GM23248 (cell line): ENCODE measurements at regions not wholly inside any gene's neighbourhood (a gene's known extent, or its start where the extent isn't known, plus 50 kb on each side); places are given as distances from the start of the nearest gene placed in this dataset.

Source experiments
- DNase-seq: peaks from one replicate; pipeline ENCODE4 v3.0.0-alpha.2; 2015
- H2AFZ ChIP-seq: fragments of 200-600 bp; sonication (generic); 2 replicates; pipeline ENCODE4 v1.6.1; 2016; ENCODE audit warnings: antibody characterized with exemption
- H3F3A ChIP-seq: fragments of 200-600 bp; sonication (generic); 2 replicates; pipeline ENCODE4 v1.6.1; 2016; ENCODE audit warnings: mild to moderate bottlenecking, antibody characterized with exemption, mixed run types; ENCODE audit not compliant: insufficient read depth
- H3K27ac ChIP-seq: fragments of 200-600 bp; sonication (generic); 2 replicates; pipeline ENCODE4 v1.5.1; 2016; ENCODE audit warnings: mild to moderate bottlenecking
- H3K27me3 ChIP-seq: fragments of 200-600 bp; sonication (generic); replicated peaks from 2 replicates; pipeline ENCODE4 v1.6.1; 2016; ENCODE audit warnings: mild to moderate bottlenecking; ENCODE audit not compliant: insufficient read depth
- H3K36me3 ChIP-seq: fragments of 200-600 bp; sonication (generic); 2 replicates; pipeline ENCODE4 v1.6.1; 2016; ENCODE audit warnings: low read depth, mild to moderate bottlenecking
- H3K4me1 ChIP-seq: fragments of 200-600 bp; sonication (generic); 2 replicates; pipeline ENCODE4 v1.6.1; 2016; ENCODE audit warnings: mild to moderate bottlenecking; ENCODE audit not compliant: insufficient read depth
- H3K4me2 ChIP-seq: fragments of 200-600 bp; sonication (generic); one replicate; pipeline ENCODE4 v1.6.1; 2016; ENCODE audit warnings: mild to moderate bottlenecking; ENCODE audit not compliant: unreplicated experiment
- H3K4me3 ChIP-seq: fragments of 200-600 bp; sonication (generic); 2 replicates; pipeline ENCODE4 v1.5.1; 2016; ENCODE audit warnings: mild to moderate bottlenecking
- H3K79me2 ChIP-seq: fragments of 200-600 bp; sonication (generic); 2 replicates; pipeline ENCODE4 v1.6.1; 2016; ENCODE audit warnings: mild to moderate bottlenecking; ENCODE audit not compliant: insufficient read depth
- H3K9ac ChIP-seq: fragments of 200-600 bp; sonication (generic); 2 replicates; pipeline ENCODE4 v1.6.1; 2016; ENCODE audit warnings: mild to moderate bottlenecking
- H3K9me2 ChIP-seq: fragments of 200-600 bp; sonication (generic); 2 replicates; pipeline ENCODE4 v1.6.1; 2016; ENCODE audit warnings: mixed run types, mild to moderate bottlenecking, moderate library complexity; ENCODE audit not compliant: insufficient read depth
- H3K9me3 ChIP-seq: fragments of 200-600 bp; sonication (generic); one replicate; pipeline ENCODE4 v1.6.1; 2017; ENCODE audit warnings: low read depth
- H4K20me1 ChIP-seq: fragments of 200-600 bp; sonication (generic); 2 replicates; pipeline ENCODE4 v1.6.0; 2016; ENCODE audit not compliant: insufficient read depth
- EZH2 ChIP-seq: fragments of 200-600 bp; sonication (generic); IDR thresholded peaks from 2 replicates; pipeline ENCODE4 v1.6.1; 2018; ENCODE audit warnings: antibody characterized with exemption, mild to moderate bottlenecking; ENCODE audit not compliant: insufficient read depth, poor library complexity, severe bottlenecking
- EZH2phosphoT487 ChIP-seq: fragments of 200-600 bp; sonication (generic); IDR thresholded peaks from 2 replicates; pipeline ENCODE4 v1.6.1; 2018; ENCODE audit warnings: antibody characterized with exemption, moderate library complexity, mild to moderate bottlenecking, low read depth; ENCODE audit not compliant: insufficient read depth
- WGBS, 2 experiments: methylation state at CpG; one replicate each; pipeline ENCODE4 v1.1.6; 2015 to 2017; ENCODE audit warnings: low lambda C conversion rate in 2 of 2, low coverage in 1 of 2; ENCODE audit errors: missing lambda C conversion rate in 2 of 2; 5-methylcytosine and 5-hydroxymethylcytosine counted together
- in situ Hi-C: fragments of 300-500 bp; cut with MboI; formaldehyde crosslinking; loops from 2 replicates; pipeline ENCODE4 v1.15.0; 2020

- Histone ChIP-seq H3K9me2 (no peaks in the 10 kb centered on the region), H3F3A (peaks cover 26% of the 10 kb centered on the region), H3K4me2 (peak overlapping the region; percentile 75), H3K27ac (peak overlapping the region; percentile 99), H3K9ac (peak overlapping the region; percentile 84), H3K4me3 (peak overlapping the region; percentile 43; the same call in 1 of the 2 replicates), H3K27me3 (no peaks in the 10 kb centered on the region), H3K36me3 (no peaks in the 10 kb centered on the region), H2AFZ (no peak overlapping the region; the same call in 1 of the 2 replicates), H3K4me1 (peaks cover 51% of the 10 kb centered on the region), H3K79me2 (no peaks in the 10 kb centered on the region), H4K20me1 (no peaks in the 10 kb centered on the region), H3K9me3 (no peaks in the 10 kb centered on the region)
- TF ChIP-seq EZH2 (no peak), EZH2phosphoT487 (no peak)
- in situ Hi-C loops, result no loop called here
- WGBS, 2 experiments, result 0% methylated on average over 3 of the region's 3 CpGs
- peak; percentile 98 for DNase-seq
These were observed 144.5 kb downstream of the CCDC34 start for GRCh38 chr11:27218421-27219038.

GRCh38 chr11:27217948-27218420 lies 145.0 kb downstream of the CCDC34 start:
- Histone ChIP-seq H3K4me2 (peak overlapping the region; percentile 75), H3K36me3 (no peaks in the 10 kb centered on the region), H3K79me2 (no peaks in the 10 kb centered on the region), H4K20me1 (no peaks in the 10 kb centered on the region), H3K9me3 (no peaks in the 10 kb centered on the region), H3K9me2 (no peaks in the 10 kb centered on the region), H3K27ac (peak overlapping the region; percentile 99), H3K4me3 (peak overlapping the region; percentile 43; the same call in 1 of the 2 replicates), H3K9ac (peak overlapping the region; percentile 84), H3K4me1 (peaks cover 57% of the 10 kb centered on the region), H3F3A (peaks cover 31% of the 10 kb centered on the region), H3K27me3 (no peaks in the 10 kb centered on the region), H2AFZ (no peak overlapping the region; the same call in 1 of the 2 replicates)
- in situ Hi-C loops, result no loop called here
- WGBS, 2 experiments, result 0% methylated on average over 1 of the region's 1 CpG
- TF ChIP-seq EZH2phosphoT487 (no peak), EZH2 (no peak)
- peak; percentile 96 for DNase-seq

- Histone ChIP-seq H4K20me1 (no peaks in the 10 kb centered on the region), H3K27ac (peak overlapping the region; percentile 99), H3K4me3 (no peak overlapping the region), H2AFZ (no peak overlapping the region), H3K9ac (peak overlapping the region; percentile 84), H3F3A (peaks cover 36% of the 10 kb centered on the region), H3K4me1 (peaks cover 62% of the 10 kb centered on the region), H3K4me2 (peak overlapping the region; percentile 75), H3K9me3 (no peaks in the 10 kb centered on the region), H3K9me2 (no peaks in the 10 kb centered on the region), H3K27me3 (no peaks in the 10 kb centered on the region), H3K79me2 (no peaks in the 10 kb centered on the region), H3K36me3 (no peaks in the 10 kb centered on the region)
- DNase-seq, result no peak
- no peak for TF ChIP-seq EZH2phosphoT487
- TF ChIP-seq EZH2, result no peak
- in situ Hi-C loops, result no loop called here
- WGBS, 2 experiments, result 93 to 98% methylated on average over 2 of the region's 2 CpGs
These were observed 145.5 kb downstream of the CCDC34 start for GRCh38 chr11:27217496-27217895.

- Histone ChIP-seq H3K9ac (peak overlapping the region; percentile 84), H3K9me2 (no peaks in the 10 kb centered on the region), H3F3A (peaks cover 46% of the 10 kb centered on the region), H3K27ac (peak overlapping the region; percentile 99), H3K79me2 (no peaks in the 10 kb centered on the region), H3K4me1 (peaks cover 72% of the 10 kb centered on the region), H3K9me3 (no peaks in the 10 kb centered on the region), H3K27me3 (no peaks in the 10 kb centered on the region), H3K4me3 (no peak overlapping the region), H3K4me2 (peak overlapping the region; percentile 15), H2AFZ (no peak overlapping the region), H4K20me1 (no peaks in the 10 kb centered on the region), H3K36me3 (no peaks in the 10 kb centered on the region)
- TF ChIP-seq EZH2phosphoT487 (no peak), EZH2 (no peak)
- DNase-seq, result peak; percentile 43
- in situ Hi-C loops, result no loop called here
- WGBS, 2 experiments, result 25 to 26% methylated on average over 5 of the region's 5 CpGs
These were observed 146.5 kb downstream of the CCDC34 start for GRCh38 chr11:27216270-27217149.
